ENCODE measurements at regions not wholly inside any gene's neighbourhood (a gene's known extent, or its start where the extent isn't known, plus 50 kb on each side); places are given as distances from the start of the nearest gene placed in this dataset.

DNA sequence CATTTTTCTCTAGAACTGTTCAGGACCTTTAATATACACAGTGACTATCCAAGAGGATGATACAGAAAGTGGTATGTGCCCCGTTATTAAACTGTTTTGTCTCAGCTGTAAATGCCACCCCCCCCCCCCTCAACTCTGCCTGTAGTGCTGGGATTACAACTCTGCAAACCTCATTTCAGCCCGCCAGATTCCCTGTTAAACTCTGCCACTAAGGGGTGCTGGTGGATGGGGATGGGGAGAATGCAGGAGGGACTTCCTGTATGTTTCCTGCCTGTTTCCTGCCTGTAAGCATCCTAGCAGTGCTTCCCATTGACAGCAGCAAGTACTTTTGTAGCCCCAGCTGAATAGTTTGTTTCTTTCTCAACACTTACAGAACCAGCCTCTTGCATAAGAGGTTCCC lies 301.7 kb upstream of the RORA start:
- Histone ChIP-seq H3K27ac (no peak overlapping the region), H3K36me3 (no peaks in the 10 kb centered on the region), H3K27me3 (peaks cover 0 to 18% (median 4%) of the 10 kb centered on the region in 7 donors), H3K4me1 (no peaks in the 10 kb centered on the region), H3K4me3 (no peak overlapping the region), H3K9me3 (peaks cover 0 to 4% (median 0%) of the 10 kb centered on the region in 11 donors)
- TF ChIP-seq, protein P1, sequence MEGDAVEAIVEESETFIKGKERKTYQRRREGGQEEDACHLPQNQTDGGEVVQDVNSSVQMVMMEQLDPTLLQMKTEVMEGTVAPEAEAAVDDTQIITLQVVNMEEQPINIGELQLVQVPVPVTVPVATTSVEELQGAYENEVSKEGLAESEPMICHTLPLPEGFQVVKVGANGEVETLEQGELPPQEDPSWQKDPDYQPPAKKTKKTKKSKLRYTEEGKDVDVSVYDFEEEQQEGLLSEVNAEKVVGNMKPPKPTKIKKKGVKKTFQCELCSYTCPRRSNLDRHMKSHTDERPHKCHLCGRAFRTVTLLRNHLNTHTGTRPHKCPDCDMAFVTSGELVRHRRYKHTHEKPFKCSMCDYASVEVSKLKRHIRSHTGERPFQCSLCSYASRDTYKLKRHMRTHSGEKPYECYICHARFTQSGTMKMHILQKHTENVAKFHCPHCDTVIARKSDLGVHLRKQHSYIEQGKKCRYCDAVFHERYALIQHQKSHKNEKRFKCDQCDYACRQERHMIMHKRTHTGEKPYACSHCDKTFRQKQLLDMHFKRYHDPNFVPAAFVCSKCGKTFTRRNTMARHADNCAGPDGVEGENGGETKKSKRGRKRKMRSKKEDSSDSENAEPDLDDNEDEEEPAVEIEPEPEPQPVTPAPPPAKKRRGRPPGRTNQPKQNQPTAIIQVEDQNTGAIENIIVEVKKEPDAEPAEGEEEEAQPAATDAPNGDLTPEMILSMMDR (IDR thresholded peaks at IDR 0.05): no peak
- 62 to 65% methylated on average over 2 of the region's 2 CpGs for WGBS, 2 donors
- intact Hi-C loops (cut with DNase I): no loop called here
- DNase-seq (no peak), ATAC-seq (no peak)

DNA sequence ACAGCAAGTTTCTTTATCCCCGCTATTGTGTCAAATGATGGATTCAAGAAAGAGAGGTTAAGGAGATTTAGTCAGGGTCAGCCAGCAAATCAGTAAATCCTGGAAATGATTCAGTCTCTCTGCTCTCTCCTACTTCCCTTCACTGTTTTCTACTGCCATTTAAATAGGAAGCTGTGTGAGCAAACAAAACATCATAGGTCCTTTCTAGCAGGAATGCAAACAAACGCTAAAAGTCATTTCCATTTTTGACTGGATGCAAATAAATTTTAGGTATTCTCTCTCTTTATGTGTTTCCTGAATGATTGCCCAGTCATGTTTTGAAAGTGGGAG lies 299.4 kb upstream of the RORA start:
- H3K4me1 ChIP-seq: no peaks in the 10 kb centered on the region
- DNase-seq (no peak), ATAC-seq (no peak)
- peaks cover 0 to 4% (median 0%) of the 10 kb centered on the region in 11 donors for H3K9me3 ChIP-seq
- peaks cover 0 to 5% (median 0%) of the 10 kb centered on the region in 7 donors for H3K27me3 ChIP-seq
- 29 to 33% methylated on average over 2 of the region's 2 CpGs for WGBS, 2 donors
- intact Hi-C loops (cut with DNase I): no loop called here
- no peak overlapping the region for H3K4me3 ChIP-seq
- no peak overlapping the region for H3K27ac ChIP-seq
- no peaks in the 10 kb centered on the region for H3K36me3 ChIP-seq
- TF ChIP-seq, protein P1 (IDR thresholded peaks at IDR 0.05): no peak

GRCh38 chr15:61527836-61528580 lies 298.9 kb upstream of the RORA start:
- Histone ChIP-seq H3K4me1 (no peaks in the 10 kb centered on the region), H3K27me3 (peaks cover 0 to 5% (median 0%) of the 10 kb centered on the region in 7 donors), H3K9me3 (peaks cover 0 to 4% (median 0%) of the 10 kb centered on the region in 11 donors), H3K27ac (no peak overlapping the region), H3K4me3 (no peak overlapping the region), H3K36me3 (no peaks in the 10 kb centered on the region)
- 50 to 52% methylated on average over 9 of the region's 9 CpGs for WGBS, 2 donors
- ATAC-seq (no peak), DNase-seq (no peak)
- TF ChIP-seq, protein P1 (IDR thresholded peaks at IDR 0.05): no peak
- intact Hi-C loops (cut with DNase I): no loop called here

DNA sequence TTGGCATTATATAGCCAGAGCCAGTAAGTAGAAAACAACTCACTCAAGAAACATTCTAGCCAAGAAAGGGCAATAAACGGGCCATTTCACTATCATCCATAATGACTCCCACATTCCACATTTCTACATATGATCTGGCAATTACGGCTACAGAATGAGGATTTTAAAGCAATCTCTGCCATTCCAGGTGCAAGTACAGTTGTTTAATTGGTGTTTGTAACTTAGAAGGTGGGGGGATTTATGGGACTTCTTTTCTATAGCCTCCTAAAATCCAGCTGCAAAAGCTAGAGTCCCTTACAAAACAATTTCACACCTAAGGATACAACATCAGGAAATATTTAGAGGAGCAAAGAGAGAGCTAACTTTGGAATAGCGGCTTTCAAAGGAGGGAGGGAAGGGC lies 295.4 kb upstream of the RORA start:
- WGBS, 2 donors: 76% methylated on average over 3 of the region's 3 CpGs
- peaks cover 0 to 2% (median 0%) of the 10 kb centered on the region in 11 donors for H3K9me3 ChIP-seq
- no peaks in the 10 kb centered on the region for H3K36me3 ChIP-seq
- DNase-seq (no peak), ATAC-seq (no peak)
- H3K4me1 ChIP-seq: no peaks in the 10 kb centered on the region
- intact Hi-C loops (cut with DNase I): no loop called here
- TF ChIP-seq, protein P1 (IDR thresholded peaks at IDR 0.05): no peak
- H3K27me3 ChIP-seq: peaks cover 0 to 5% (median 0%) of the 10 kb centered on the region in 7 donors
- H3K27ac ChIP-seq: no peak overlapping the region
- no peak overlapping the region for H3K4me3 ChIP-seq

Data from heart right ventricle (tissue), 16 donors.